PC-3 (cell line): ENCODE measurements at regions not wholly inside any gene's neighbourhood (a gene's known extent, or its start where the extent isn't known, plus 50 kb on each side); places are given as distances from the start of the nearest gene placed in this dataset.
A peak's percentile ranks its signal among the peaks of the same experiment; 100 is the strongest.

Source experiments
- ATAC-seq: fragments of 200-7000 bp; cut with Tn5 transposase; 2 replicates; pipeline ENCODE4 v1.9.1; 2020; ENCODE audit warnings: mild to moderate bottlenecking, moderate library complexity
- BruUV-seq: library from RNA; stranded (reverse); fragments of 400-500 nt; replicated peaks from 2 replicates; lab custom pipeline; 2021; lab: Mats Ljungman, UMichigan
- CTCF ChIA-PET: fragments of 300-600 bp; sonication (Branson Sonifier 250); formaldehyde crosslinking; loops from one replicate; lab custom pipeline; 2022; ENCODE audit warnings: antibody characterized with exemption; lab: Charles Lee
- POLR2A ChIA-PET: fragments of 300-600 bp; sonication (Branson Sonifier 250); formaldehyde crosslinking; loops from one replicate; lab custom pipeline; 2022; ENCODE audit warnings: antibody characterized with exemption; ENCODE audit not compliant: unreplicated experiment; lab: Charles Lee
- DNase-seq: peaks from one replicate; pipeline ENCODE4 v3.0.0-alpha.2; 2015
- H2AFZ ChIP-seq: fragments of 300-600 bp; sonication (generic); 2 replicates; pipeline ENCODE4 v1.6.0; 2016; ENCODE audit warnings: antibody characterized with exemption, low read length
- H3F3A ChIP-seq: fragments of 300-600 bp; sonication (generic); one replicate; pipeline ENCODE4 v1.6.0; 2017; ENCODE audit warnings: antibody characterized with exemption, low read length, control low read depth, mild to moderate bottlenecking; ENCODE audit not compliant: unreplicated experiment
- H3K27ac ChIP-seq: fragments of 300-600 bp; sonication (generic); 2 replicates; pipeline ENCODE4 v1.5.1; 2016; ENCODE audit warnings: mild to moderate bottlenecking, low read length
- H3K27me3 ChIP-seq: fragments of 300-600 bp; sonication (generic); 2 replicates; pipeline ENCODE4 v1.6.1; 2016; ENCODE audit warnings: low read length, mixed read lengths
- H3K36me3 ChIP-seq: fragments of 300-600 bp; sonication (generic); 2 replicates; pipeline ENCODE4 v1.6.1; 2016; ENCODE audit warnings: low read depth, mixed run types, low read length, mixed read lengths
- H3K4me1 ChIP-seq: fragments of 300-600 bp; sonication (generic); 2 replicates; pipeline ENCODE4 v1.5.1; 2016; ENCODE audit warnings: low read length; ENCODE audit not compliant: insufficient read depth
- H3K4me2 ChIP-seq: fragments of 300-600 bp; sonication (generic); 2 replicates; pipeline ENCODE4 v1.6.0; 2016; ENCODE audit warnings: low read length
- H3K4me3 ChIP-seq: fragments of 300-600 bp; sonication (generic); 2 replicates; pipeline ENCODE4 v1.5.1; 2016; ENCODE audit warnings: mild to moderate bottlenecking, low read length, mixed read lengths
- H3K79me2 ChIP-seq: fragments of 300-600 bp; sonication (generic); 2 replicates; pipeline ENCODE4 v1.6.1; 2017; ENCODE audit warnings: low read length, mixed read lengths
- H3K9ac ChIP-seq: fragments of 300-600 bp; sonication (generic); 2 replicates; pipeline ENCODE4 v1.6.0; 2016; ENCODE audit warnings: mild to moderate bottlenecking, low read length
- H3K9me2 ChIP-seq: fragments of 300-600 bp; sonication (generic); replicated peaks from 2 replicates; pipeline ENCODE4 v1.6.1; 2016; ENCODE audit warnings: mixed run types, low read length, mixed read lengths
- H3K9me3 ChIP-seq: fragments of 300-600 bp; sonication (generic); 2 replicates; pipeline ENCODE4 v1.6.1; 2016; ENCODE audit warnings: low read length, mixed read lengths
- H4K20me1 ChIP-seq: fragments of 300-600 bp; sonication (generic); 2 replicates; pipeline ENCODE4 v1.6.1; 2016; ENCODE audit warnings: low read length, mixed read lengths
- CTCF ChIP-seq: fragments of 300-600 bp; sonication (generic); conservative IDR thresholded peaks from 2 replicates; pipeline ENCODE4 v1.5.1; 2017; ENCODE audit warnings: antibody characterized with exemption, low read depth, mild to moderate bottlenecking, low read length
- EZH2 ChIP-seq: fragments of 300-600 bp; sonication (generic); IDR thresholded peaks from one replicate; pipeline ENCODE4 v1.6.1; 2017; ENCODE audit warnings: antibody characterized with exemption, mild to moderate bottlenecking, low read length; ENCODE audit not compliant: unreplicated experiment
- EZH2phosphoT487 ChIP-seq: fragments of 300-600 bp; sonication (generic); IDR thresholded peaks from 2 replicates; pipeline ENCODE4 v1.6.1; 2018; ENCODE audit warnings: mild to moderate bottlenecking, antibody characterized with exemption, low read length, borderline replicate concordance
- intact Hi-C: fragments of 100-400 bp; cut with micrococcal nuclease; formaldehyde crosslinking; loops from 2 replicates; pipeline ENCODE4 v1.9.0; 2023

GRCh38 chr4:156677656-156678055, 293.9 kb downstream of the PDGFC start:
- Histone ChIP-seq H3K9me2 (no peaks in the 10 kb centered on the region), H3K4me3 (no peak overlapping the region), H3K36me3 (no peaks in the 10 kb centered on the region), H3K79me2 (no peaks in the 10 kb centered on the region), H3K9me3 (no peaks in the 10 kb centered on the region), H3K9ac (no peak overlapping the region), H3K27ac (no peak overlapping the region), H4K20me1 (no peaks in the 10 kb centered on the region), H3K4me2 (peak overlapping the region; percentile 75; the same call in 1 of the 2 replicates), H2AFZ (0 out of 2 replicates have a peak overlapping the region, but pooled peaks have one; percentile 9), H3K4me1 (peaks cover 33% of the 10 kb centered on the region), H3K27me3 (no peaks in the 10 kb centered on the region), H3F3A (no peaks in the 10 kb centered on the region)
- ATAC-seq (no peak), DNase-seq (no peak)
- no TSS peak for BruUV-seq
- intact Hi-C loops: loop anchor here (1.0 to 10.0 kb wide), 5 partner anchors 95 to 508 kb away; no protein-coding TSS in a partner anchor
- no peak for TF ChIP-seq CTCF
- no peak for TF ChIP-seq EZH2
- TF ChIP-seq EZH2phosphoT487: no peak
- POLR2A ChIA-PET: interaction anchor here (0.6 kb wide), 1 partner anchor 293 kb away, joined by 3 read pairs; no protein-coding TSS in a partner anchor
- CTCF ChIA-PET: no interaction called here

GRCh38 chr4:156677131-156677531, 294.5 kb downstream of the PDGFC start:
- no peaks in the 10 kb centered on the region for H3K36me3 ChIP-seq
- peak overlapping the region; percentile 58 for H3K27ac ChIP-seq
- ChIA-PET CTCF (interaction anchor here (1.1 kb wide), 1 partner anchor 201 kb away, joined by 22 read pairs; no protein-coding TSS in a partner anchor), POLR2A (no interaction called here)
- no TSS peak for BruUV-seq
- no peaks in the 10 kb centered on the region for H3K9me2 ChIP-seq
- peaks cover 38% of the 10 kb centered on the region for H3K4me1 ChIP-seq
- H3K9me3 ChIP-seq: no peaks in the 10 kb centered on the region
- no peaks in the 10 kb centered on the region for H3K27me3 ChIP-seq
- H3K9ac ChIP-seq: 0 out of 2 replicates have a peak overlapping the region, but pooled peaks have one; percentile 18
- ATAC-seq (peak; percentile 77), DNase-seq (peak; percentile 71)
- 0 out of 2 replicates have a peak overlapping the region, but pooled peaks have one; percentile 7 for H2AFZ ChIP-seq
- H3K4me3 ChIP-seq: peak overlapping the region; percentile 39; the same call in 1 of the 2 replicates
- peak overlapping the region; percentile 75 for H3K4me2 ChIP-seq
- no peak for TF ChIP-seq EZH2
- peak; percentile 70 for TF ChIP-seq CTCF
- intact Hi-C loops: loop anchor here (1.0 to 10.0 kb wide), 5 partner anchors 95 to 508 kb away; no protein-coding TSS in a partner anchor
- H4K20me1 ChIP-seq: no peaks in the 10 kb centered on the region
- no peaks in the 10 kb centered on the region for H3K79me2 ChIP-seq
- no peaks in the 10 kb centered on the region for H3F3A ChIP-seq
